NB4 (cell line): ENCODE measurements at regions not wholly inside any gene's neighbourhood (a gene's known extent, or its start where the extent isn't known, plus 50 kb on each side); places are given as distances from the start of the nearest gene placed in this dataset.

Experiments used
- POLR2A ChIP-seq: IDR thresholded peaks from 2 replicates; pipeline ENCODE4 v1.6.1; 2011; ENCODE audit warnings: mild to moderate bottlenecking; ENCODE audit not compliant: insufficient read length; ENCODE audit errors: extremely low read depth
- TF ChIP-seq, protein P1 (sequence below): IDR thresholded peaks from one replicate; pipeline ENCODE4 v1.5.1; 2012; ENCODE audit warnings: low read depth, low read length

GRCh38 chr20:39095870-39096269 is 133.7 kb downstream of the DHX35 start:
- TF ChIP-seq, protein P1, sequence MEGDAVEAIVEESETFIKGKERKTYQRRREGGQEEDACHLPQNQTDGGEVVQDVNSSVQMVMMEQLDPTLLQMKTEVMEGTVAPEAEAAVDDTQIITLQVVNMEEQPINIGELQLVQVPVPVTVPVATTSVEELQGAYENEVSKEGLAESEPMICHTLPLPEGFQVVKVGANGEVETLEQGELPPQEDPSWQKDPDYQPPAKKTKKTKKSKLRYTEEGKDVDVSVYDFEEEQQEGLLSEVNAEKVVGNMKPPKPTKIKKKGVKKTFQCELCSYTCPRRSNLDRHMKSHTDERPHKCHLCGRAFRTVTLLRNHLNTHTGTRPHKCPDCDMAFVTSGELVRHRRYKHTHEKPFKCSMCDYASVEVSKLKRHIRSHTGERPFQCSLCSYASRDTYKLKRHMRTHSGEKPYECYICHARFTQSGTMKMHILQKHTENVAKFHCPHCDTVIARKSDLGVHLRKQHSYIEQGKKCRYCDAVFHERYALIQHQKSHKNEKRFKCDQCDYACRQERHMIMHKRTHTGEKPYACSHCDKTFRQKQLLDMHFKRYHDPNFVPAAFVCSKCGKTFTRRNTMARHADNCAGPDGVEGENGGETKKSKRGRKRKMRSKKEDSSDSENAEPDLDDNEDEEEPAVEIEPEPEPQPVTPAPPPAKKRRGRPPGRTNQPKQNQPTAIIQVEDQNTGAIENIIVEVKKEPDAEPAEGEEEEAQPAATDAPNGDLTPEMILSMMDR: no peak
- TF ChIP-seq POLR2A: no peak
